ENCODE measurements at regions not wholly inside any gene's neighbourhood (a gene's known extent, or its start where the extent isn't known, plus 50 kb on each side); places are given as distances from the start of the nearest gene placed in this dataset.

DNA sequence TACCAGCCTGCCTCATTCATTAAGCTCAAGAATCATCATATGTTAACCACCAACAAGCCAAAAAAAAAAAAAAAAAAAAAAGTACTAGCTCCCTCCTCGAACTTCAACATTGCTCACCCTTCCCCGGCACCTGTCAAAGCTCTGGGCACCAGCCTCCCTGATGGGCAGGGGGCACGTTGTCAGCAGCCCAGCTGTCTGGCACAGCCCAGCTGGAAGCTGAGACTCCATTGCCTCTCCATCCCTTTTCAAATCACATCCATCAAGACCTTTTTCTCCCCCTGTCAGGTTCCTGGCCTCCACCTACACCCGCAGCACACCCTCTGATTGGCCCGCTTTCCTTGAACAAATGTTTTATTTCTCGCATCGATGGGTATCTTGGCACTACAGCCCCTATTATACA lies 913.3 kb upstream of the AUTS2 start:
- no peaks in the 10 kb centered on the region for H3K4me1 ChIP-seq
- no peak overlapping the region for H3K27ac ChIP-seq
- no peaks in the 10 kb centered on the region for H3K36me3 ChIP-seq
- 85% methylated on average over 7 of the region's 7 CpGs for WGBS
- TF ChIP-seq POLR2A (IDR thresholded peaks at IDR 0.05) (no peak), EP300 (IDR thresholded peaks at IDR 0.05) (no peak), CTCF (IDR thresholded peaks at IDR 0.05) (no peak)
- H3K4me3 ChIP-seq: no peak overlapping the region
- no peak for DNase-seq (ENCODE audit: low spot score in 2 of 2)
- H3K27me3 ChIP-seq: no peaks in the 10 kb centered on the region
- H3K9me3 ChIP-seq: no peaks in the 10 kb centered on the region

DNA sequence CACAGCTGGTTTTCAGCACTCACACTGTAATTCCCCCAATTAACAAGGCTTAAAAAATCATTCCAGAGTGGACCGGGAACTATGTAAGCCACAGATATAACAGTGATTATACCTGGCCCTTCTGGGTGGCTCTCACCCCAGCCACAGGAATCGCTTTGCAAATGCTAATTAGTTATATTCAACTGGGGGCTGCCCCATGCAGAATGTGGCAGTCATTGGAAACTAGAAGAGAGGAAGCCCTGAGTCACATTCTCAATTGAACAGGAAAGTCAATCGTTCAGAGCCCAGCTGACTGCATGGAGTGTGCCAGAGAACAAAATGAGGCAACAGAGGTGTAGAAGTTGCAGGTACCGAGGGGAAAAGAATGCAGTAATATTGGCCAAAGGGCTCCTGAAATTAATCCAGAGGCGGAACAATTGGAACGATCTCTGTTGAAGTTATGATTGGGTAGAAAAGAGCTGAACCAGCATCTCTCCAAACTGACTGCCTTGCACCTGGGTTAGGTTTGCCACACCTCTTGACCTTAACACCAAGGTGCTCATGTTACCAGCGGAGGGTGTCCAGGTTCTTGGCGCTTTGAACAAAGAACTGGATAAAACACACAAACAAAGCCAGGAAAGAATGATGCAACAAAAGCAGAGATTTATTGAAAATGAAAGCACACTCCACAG lies 909.7 kb upstream of the AUTS2 start:
- H3K4me1 ChIP-seq: no peaks in the 10 kb centered on the region
- no peaks in the 10 kb centered on the region for H3K27me3 ChIP-seq
- no peak overlapping the region for H3K27ac ChIP-seq
- 54% methylated on average over 8 of the region's 8 CpGs for WGBS
- H3K9me3 ChIP-seq: no peaks in the 10 kb centered on the region
- no peaks in the 10 kb centered on the region for H3K36me3 ChIP-seq
- TF ChIP-seq POLR2A (IDR thresholded peaks at IDR 0.05): no peak
- no peak for TF ChIP-seq CTCF (IDR thresholded peaks at IDR 0.05)
- TF ChIP-seq POLR2AphosphoS5 (IDR thresholded peaks at IDR 0.05): no peak
- no peak overlapping the region for H3K4me3 ChIP-seq
- no peak for DNase-seq (ENCODE audit: low spot score in 2 of 2)

GRCh38 chr7:68689087-68689433 lies 909.2 kb upstream of the AUTS2 start:
- Histone ChIP-seq H3K36me3 (no peaks in the 10 kb centered on the region), H3K4me3 (no peak overlapping the region), H3K9me3 (no peaks in the 10 kb centered on the region), H3K27ac (no peak overlapping the region), H3K27me3 (no peaks in the 10 kb centered on the region), H3K4me1 (no peaks in the 10 kb centered on the region)
- DNase-seq (ENCODE audit: low spot score in 2 of 2): no peak
- TF ChIP-seq CTCF (IDR thresholded peaks at IDR 0.05) (no peak), POLR2AphosphoS5 (IDR thresholded peaks at IDR 0.05) (no peak), POLR2A (IDR thresholded peaks at IDR 0.05) (no peak), EP300 (IDR thresholded peaks at IDR 0.05) (no peak)
- WGBS: 71% methylated on average over 5 of the region's 5 CpGs

DNA sequence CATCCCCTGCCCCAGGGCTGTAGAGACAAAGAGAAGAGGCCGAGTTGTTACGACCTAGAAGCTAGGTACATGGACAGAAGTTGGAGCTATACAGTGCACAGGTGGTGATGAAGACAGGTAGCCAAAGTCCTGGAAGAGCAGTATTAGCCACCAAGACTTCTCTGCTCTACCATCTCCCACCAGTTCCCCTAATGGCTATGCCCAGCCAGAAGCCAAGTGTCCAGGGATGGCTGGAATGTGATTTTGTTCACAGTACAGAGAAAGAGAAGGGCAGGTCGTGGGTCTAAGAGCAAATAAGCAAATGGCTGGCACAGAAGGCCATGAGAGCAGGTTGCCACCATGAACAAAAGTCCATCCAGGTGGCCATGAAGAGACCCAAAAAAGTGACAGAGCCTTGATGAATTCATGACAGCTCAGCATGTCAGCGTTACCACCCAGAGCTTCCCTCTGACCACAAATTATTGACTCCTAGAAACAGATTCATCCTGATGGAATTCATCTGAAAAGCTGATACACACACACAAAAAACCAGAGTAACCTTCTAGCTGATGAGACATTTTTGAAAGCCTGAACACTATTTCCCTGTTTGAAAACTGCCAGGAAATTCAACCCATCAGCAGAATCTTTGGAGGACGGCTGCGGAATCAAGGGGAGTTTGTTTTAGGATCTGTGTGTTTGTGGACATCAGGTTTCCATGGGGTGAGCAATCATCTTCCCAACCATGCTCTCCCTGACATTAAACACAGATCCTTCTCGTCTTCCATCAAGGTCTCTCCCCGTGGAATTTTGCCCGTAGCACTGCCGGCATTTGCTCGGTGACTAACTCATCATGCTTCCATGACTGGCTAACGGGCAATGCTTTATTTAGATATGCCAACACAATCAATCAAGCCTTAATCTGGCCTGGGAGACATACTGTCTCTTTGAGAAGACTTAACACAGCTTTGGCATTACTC lies 906.7 kb upstream of the AUTS2 start:
- DNase-seq (ENCODE audit: low spot score in 2 of 2): no peak
- Histone ChIP-seq H3K36me3 (no peaks in the 10 kb centered on the region), H3K4me3 (no peak overlapping the region), H3K4me1 (no peaks in the 10 kb centered on the region), H3K27ac (no peak overlapping the region), H3K9me3 (no peaks in the 10 kb centered on the region), H3K27me3 (no peaks in the 10 kb centered on the region)
- TF ChIP-seq POLR2A (IDR thresholded peaks at IDR 0.05) (no peak), EP300 (IDR thresholded peaks at IDR 0.05) (no peak), POLR2AphosphoS5 (IDR thresholded peaks at IDR 0.05) (no peak), CTCF (IDR thresholded peaks at IDR 0.05) (no peak)
- WGBS: 58% methylated on average over 12 of the region's 12 CpGs

- no peak overlapping the region for H3K27ac ChIP-seq
- H3K4me3 ChIP-seq: no peak overlapping the region
- DNase-seq (ENCODE audit: low spot score in 2 of 2): no peak
- WGBS: 90% methylated on average over 4 of the region's 4 CpGs
- TF ChIP-seq POLR2A (IDR thresholded peaks at IDR 0.05) (no peak), POLR2AphosphoS5 (IDR thresholded peaks at IDR 0.05) (no peak), CTCF (IDR thresholded peaks at IDR 0.05) (no peak), EP300 (IDR thresholded peaks at IDR 0.05) (no peak)
- H3K27me3 ChIP-seq: no peaks in the 10 kb centered on the region
- no peaks in the 10 kb centered on the region for H3K9me3 ChIP-seq
- H3K4me1 ChIP-seq: no peaks in the 10 kb centered on the region
- H3K36me3 ChIP-seq: no peaks in the 10 kb centered on the region
Measured at GRCh38 chr7:68692511-68692910, 905.8 kb upstream of the AUTS2 start.
